ENCODE measurements at regions not wholly inside any gene's neighbourhood (a gene's known extent, or its start where the extent isn't known, plus 50 kb on each side); places are given as distances from the start of the nearest gene placed in this dataset.
"Not testable (repeated sequence)": the region's sequence is repeated elsewhere in the genome, so short reads cannot be mapped to it uniquely, and the experiment has no call there.

GRCh38 chr12:60535363-60535762, 939.5 kb downstream of the SLC16A7 start:
- ATAC-seq = no peak
- Mint-ChIP-seq H3K27me3 (ENCODE audit: low read depth) (no peaks in the 10 kb centered on the region), H3K4me1 (ENCODE audit: low read depth) (no peaks in the 10 kb centered on the region), H3K4me3 (no peak overlapping the region), H3K36me3 (ENCODE audit: insufficient read depth) (no peaks in the 10 kb centered on the region), H3K9me3 (no peaks in the 10 kb centered on the region)
- DNase-seq = no peak

- Mint-ChIP-seq H3K36me3 (ENCODE audit: insufficient read depth) (no peaks in the 10 kb centered on the region), H3K27me3 (ENCODE audit: low read depth) (no peaks in the 10 kb centered on the region), H3K9me3 (peaks cover 4% of the 10 kb centered on the region), H3K4me3 (no peak overlapping the region), H3K4me1 (ENCODE audit: low read depth) (no peaks in the 10 kb centered on the region)
- no peak for DNase-seq
- no peak for ATAC-seq
These were observed 943.8 kb downstream of the SLC16A7 start for GRCh38 chr12:60539592-60539991.

GRCh38 chr12:60568914-60569313, 973.1 kb downstream of the SLC16A7 start:
- peaks cover 20% of the 10 kb centered on the region for H3K9me3 Mint-ChIP-seq

GRCh38 chr12:60577607-60578006, 981.8 kb downstream of the SLC16A7 start:
- Mint-ChIP-seq H3K4me3 (no peak overlapping the region), H3K9me3 (peaks cover 7% of the 10 kb centered on the region), H3K36me3 (ENCODE audit: insufficient read depth) (no peaks in the 10 kb centered on the region), H3K4me1 (ENCODE audit: low read depth) (no peaks in the 10 kb centered on the region), H3K27me3 (ENCODE audit: low read depth) (no peaks in the 10 kb centered on the region)
- ATAC-seq (no peak), DNase-seq (no peak)

More at GRCh38 chr12:60568914-60569313, 973.1 kb downstream of the SLC16A7 start:
- Mint-ChIP-seq H3K27me3 (ENCODE audit: low read depth) (no peaks in the 10 kb centered on the region), H3K36me3 (ENCODE audit: insufficient read depth) (no peaks in the 10 kb centered on the region), H3K4me1 (ENCODE audit: low read depth) (no peaks in the 10 kb centered on the region), H3K4me3 (no peak overlapping the region)
- DNase-seq = no peak
- ATAC-seq = no peak

- ATAC-seq; H3K36me3 Mint-ChIP-seq (ENCODE audit: insufficient read depth); H3K27me3 Mint-ChIP-seq (ENCODE audit: low read depth); DNase-seq; H3K4me1 Mint-ChIP-seq (ENCODE audit: low read depth); H3K4me3 Mint-ChIP-seq: not testable (repeated sequence)
- peaks cover 27% of the 10 kb centered on the region for H3K9me3 Mint-ChIP-seq
These were observed 991.8 kb downstream of the SLC16A7 start for GRCh38 chr12:60587664-60588063.

- no peak overlapping the region for H3K4me3 Mint-ChIP-seq
These were observed 998.3 kb downstream of the SLC16A7 start for GRCh38 chr12:60594035-60594711.

GRCh38 chr12:60602601-60603000, 1006.8 kb downstream of the SLC16A7 start:
- Mint-ChIP-seq H3K27me3 (ENCODE audit: low read depth) (no peaks in the 10 kb centered on the region), H3K36me3 (ENCODE audit: insufficient read depth) (no peaks in the 10 kb centered on the region), H3K4me1 (ENCODE audit: low read depth) (no peaks in the 10 kb centered on the region), H3K4me3 (no peak overlapping the region), H3K9me3 (peaks cover 14% of the 10 kb centered on the region)
- ATAC-seq (no peak), DNase-seq (no peak)

More at GRCh38 chr12:60594035-60594711, 998.3 kb downstream of the SLC16A7 start:
- DNase-seq (no peak), ATAC-seq (no peak)
- Mint-ChIP-seq H3K36me3 (ENCODE audit: insufficient read depth) (no peaks in the 10 kb centered on the region), H3K4me1 (ENCODE audit: low read depth) (no peaks in the 10 kb centered on the region), H3K9me3 (peaks cover 18% of the 10 kb centered on the region), H3K27me3 (ENCODE audit: low read depth) (no peaks in the 10 kb centered on the region)

- not testable (repeated sequence) for H3K27me3 Mint-ChIP-seq (ENCODE audit: low read depth); H3K4me1 Mint-ChIP-seq (ENCODE audit: low read depth); H3K36me3 Mint-ChIP-seq (ENCODE audit: insufficient read depth); DNase-seq; H3K4me3 Mint-ChIP-seq; ATAC-seq
- peaks cover 17% of the 10 kb centered on the region for H3K9me3 Mint-ChIP-seq
These were observed 1007.6 kb downstream of the SLC16A7 start for GRCh38 chr12:60603475-60603874.

GRCh38 chr12:60616400-60616799, 1020.6 kb downstream of the SLC16A7 start:
- ATAC-seq (no peak), DNase-seq (no peak)
- H3K4me3 Mint-ChIP-seq = no peak overlapping the region
- no peaks in the 10 kb centered on the region for H3K27me3 Mint-ChIP-seq (ENCODE audit: low read depth)
- H3K9me3 Mint-ChIP-seq = peaks cover 12% of the 10 kb centered on the region
- H3K36me3 Mint-ChIP-seq (ENCODE audit: insufficient read depth) = no peaks in the 10 kb centered on the region
- H3K4me1 Mint-ChIP-seq (ENCODE audit: low read depth) = no peaks in the 10 kb centered on the region

GRCh38 chr12:60630796-60631195, 1035.0 kb downstream of the SLC16A7 start:
- H3K4me3 Mint-ChIP-seq = no peak overlapping the region
- no peak for DNase-seq
- ATAC-seq = no peak
- no peaks in the 10 kb centered on the region for H3K9me3 Mint-ChIP-seq
- no peaks in the 10 kb centered on the region for H3K4me1 Mint-ChIP-seq (ENCODE audit: low read depth)
- H3K27me3 Mint-ChIP-seq (ENCODE audit: low read depth) = no peaks in the 10 kb centered on the region
- no peaks in the 10 kb centered on the region for H3K36me3 Mint-ChIP-seq (ENCODE audit: insufficient read depth)

- Mint-ChIP-seq H3K9me3 (peaks cover 9% of the 10 kb centered on the region), H3K36me3 (ENCODE audit: insufficient read depth) (no peaks in the 10 kb centered on the region), H3K4me3 (no peak overlapping the region), H3K27me3 (ENCODE audit: low read depth) (no peaks in the 10 kb centered on the region), H3K4me1 (ENCODE audit: low read depth) (no peaks in the 10 kb centered on the region)
- DNase-seq = no peak
- ATAC-seq = no peak
These were observed 1048.2 kb downstream of the SLC16A7 start for GRCh38 chr12:60644076-60644475.

GRCh38 chr12:60666895-60667294, 1071.1 kb downstream of the SLC16A7 start:
- Mint-ChIP-seq H3K27me3 (ENCODE audit: low read depth) (no peaks in the 10 kb centered on the region), H3K9me3 (peaks cover 12% of the 10 kb centered on the region), H3K4me3 (no peak overlapping the region), H3K36me3 (ENCODE audit: insufficient read depth) (no peaks in the 10 kb centered on the region), H3K4me1 (ENCODE audit: low read depth) (no peaks in the 10 kb centered on the region)
- DNase-seq (no peak), ATAC-seq (no peak)

GRCh38 chr12:60672949-60673348, 1077.1 kb downstream of the SLC16A7 start:
- Mint-ChIP-seq H3K27me3 (ENCODE audit: low read depth) (no peaks in the 10 kb centered on the region), H3K36me3 (ENCODE audit: insufficient read depth) (no peaks in the 10 kb centered on the region), H3K4me3 (no peak overlapping the region), H3K9me3 (peaks cover 17% of the 10 kb centered on the region), H3K4me1 (ENCODE audit: low read depth) (no peaks in the 10 kb centered on the region)
- ATAC-seq (no peak), DNase-seq (no peak)

- Mint-ChIP-seq H3K9me3 (peaks cover under 1% of the 10 kb centered on the region), H3K4me3 (no peak overlapping the region), H3K27me3 (ENCODE audit: low read depth) (no peaks in the 10 kb centered on the region), H3K36me3 (ENCODE audit: insufficient read depth) (no peaks in the 10 kb centered on the region), H3K4me1 (ENCODE audit: low read depth) (no peaks in the 10 kb centered on the region)
- DNase-seq (no peak), ATAC-seq (no peak)
These were observed 1089.3 kb downstream of the SLC16A7 start for GRCh38 chr12:60684988-60685655.

- H3K9me3 Mint-ChIP-seq = peaks cover 4% of the 10 kb centered on the region
- no peak for ATAC-seq
- no peak for DNase-seq
- no peaks in the 10 kb centered on the region for H3K4me1 Mint-ChIP-seq (ENCODE audit: low read depth)
- H3K4me3 Mint-ChIP-seq = no peak overlapping the region
- no peaks in the 10 kb centered on the region for H3K27me3 Mint-ChIP-seq (ENCODE audit: low read depth)
- no peaks in the 10 kb centered on the region for H3K36me3 Mint-ChIP-seq (ENCODE audit: insufficient read depth)
These were observed 1093.3 kb downstream of the SLC16A7 start for GRCh38 chr12:60689137-60689536.

Measured in activated T-cell treated with anti-CD3 and anti-CD28 coated beads, Interleukin-2, amount 50 U/mL, for 4 hours (primary cell).